RWPE2 (cell line): ENCODE measurements at regions not wholly inside any gene's neighbourhood (a gene's known extent, or its start where the extent isn't known, plus 50 kb on each side); places are given as distances from the start of the nearest gene placed in this dataset.
"Not testable (repeated sequence)": the region's sequence is repeated elsewhere in the genome, so short reads cannot be mapped to it uniquely, and the experiment has no call there.

Source experiments
- ATAC-seq: fragments of 200-7000 bp; cut with Tn5 transposase; 3 replicates; pipeline ENCODE4 v1.9.1; 2021; ENCODE audit warnings: low read depth
- DNase-seq: peaks from one replicate; pipeline ENCODE4 v3.0.0-alpha.2; 2020; ENCODE audit warnings: low spot score
- H3K27ac ChIP-seq: fragments of 450-650 bp; 2 replicates; pipeline ENCODE4 v1.5.1; 2017; ENCODE audit warnings: mild to moderate bottlenecking; ENCODE audit not compliant: poor library complexity, severe bottlenecking
- H3K27me3 ChIP-seq: fragments of 250-450 bp; sonication (Bioruptor Pico); 2 replicates; pipeline ENCODE4 v1.5.1; 2021; ENCODE audit warnings: mild to moderate bottlenecking, moderate library complexity; ENCODE audit not compliant: insufficient read depth, poor library complexity, severe bottlenecking
- H3K36me3 ChIP-seq: fragments of 250-450 bp; sonication (Bioruptor Pico); 2 replicates; pipeline ENCODE4 v1.5.1; 2020; ENCODE audit warnings: low read depth, mild to moderate bottlenecking, moderate library complexity
- H3K4me1 ChIP-seq: fragments of 250-450 bp; sonication (Bioruptor Pico); 2 replicates; pipeline ENCODE4 v1.5.1; 2021; ENCODE audit warnings: mild to moderate bottlenecking, moderate library complexity; ENCODE audit not compliant: insufficient read depth, poor library complexity, severe bottlenecking
- H3K4me3 ChIP-seq: fragments of 250-450 bp; sonication (Bioruptor Pico); 2 replicates; pipeline ENCODE4 v1.5.1; 2021; ENCODE audit warnings: mild to moderate bottlenecking, moderate library complexity; ENCODE audit not compliant: severe bottlenecking
- H3K9me3 ChIP-seq: fragments of 250-450 bp; sonication (Bioruptor Pico); 2 replicates; pipeline ENCODE4 v1.5.1; 2021; ENCODE audit warnings: mild to moderate bottlenecking, moderate library complexity; ENCODE audit not compliant: severe bottlenecking
- CTCF ChIP-seq: fragments of 450-650 bp; IDR thresholded peaks from one replicate; pipeline ENCODE4 v1.5.1; 2017; ENCODE audit warnings: mild to moderate bottlenecking, moderate library complexity; ENCODE audit not compliant: poor library complexity, severe bottlenecking

- ATAC-seq = peak; percentile 42; the same call in 1 of the 3 replicates
- no peak for TF ChIP-seq CTCF
- no peak overlapping the region for H3K27ac ChIP-seq
Observed at GRCh38 chr21:15631342-15631741, 98.4 kb upstream of the USP25 start.

GRCh38 chr21:15634541-15634940 is 95.2 kb upstream of the USP25 start:
- not testable (repeated sequence) for H3K36me3 ChIP-seq, H3K9me3 ChIP-seq, H3K27ac ChIP-seq, ATAC-seq, DNase-seq, H3K27me3 ChIP-seq, H3K4me1 ChIP-seq, H3K4me3 ChIP-seq

More at GRCh38 chr21:15631342-15631741, 98.4 kb upstream of the USP25 start:
- Histone ChIP-seq H3K4me1 (peaks cover 6% of the 10 kb centered on the region), H3K9me3 (no peaks in the 10 kb centered on the region), H3K27me3 (no peaks in the 10 kb centered on the region), H3K36me3 (no peaks in the 10 kb centered on the region), H3K4me3 (no peak overlapping the region)
- DNase-seq = no peak

GRCh38 chr21:15638856-15639549 is 90.8 kb upstream of the USP25 start:
- Histone ChIP-seq H3K4me1 (no peaks in the 10 kb centered on the region), H3K36me3 (no peaks in the 10 kb centered on the region), H3K27me3 (no peaks in the 10 kb centered on the region), H3K27ac (no peak overlapping the region), H3K4me3 (no peak overlapping the region), H3K9me3 (no peaks in the 10 kb centered on the region)
- no peak for TF ChIP-seq CTCF
- ATAC-seq = peak; percentile 84
- DNase-seq = peak; percentile 56

GRCh38 chr21:15640113-15640512 is 89.7 kb upstream of the USP25 start:
- not testable (repeated sequence) for ATAC-seq, H3K36me3 ChIP-seq, H3K9me3 ChIP-seq, H3K4me3 ChIP-seq, H3K4me1 ChIP-seq, DNase-seq, H3K27ac ChIP-seq, H3K27me3 ChIP-seq

GRCh38 chr21:15644489-15644888 is 85.3 kb upstream of the USP25 start:
- ATAC-seq = no peak
- Histone ChIP-seq H3K9me3 (no peaks in the 10 kb centered on the region), H3K4me1 (no peaks in the 10 kb centered on the region), H3K4me3 (no peak overlapping the region), H3K27ac (no peak overlapping the region), H3K27me3 (no peaks in the 10 kb centered on the region), H3K36me3 (no peaks in the 10 kb centered on the region)
- no peak for TF ChIP-seq CTCF
- DNase-seq = no peak

- ATAC-seq (no peak), DNase-seq (no peak)
- Histone ChIP-seq H3K4me1 (no peaks in the 10 kb centered on the region), H3K27ac (no peak overlapping the region), H3K27me3 (no peaks in the 10 kb centered on the region), H3K4me3 (no peak overlapping the region), H3K9me3 (peaks cover 2% of the 10 kb centered on the region), H3K36me3 (no peaks in the 10 kb centered on the region)
- TF ChIP-seq CTCF = no peak
Observed at GRCh38 chr21:15645830-15646229, 84.0 kb upstream of the USP25 start.
